HG02571 (cell line): ENCODE measurements at regions not wholly inside any gene's neighbourhood (a gene's known extent, or its start where the extent isn't known, plus 50 kb on each side); places are given as distances from the start of the nearest gene placed in this dataset.
A peak's percentile ranks its signal among the peaks of the same experiment; 100 is the strongest.

ENCODE experiments used
- ATAC-seq: cut with Tn5 transposase; IDR thresholded peaks from one replicate; pipeline ENCODE4 v1.9.1; 2021; ENCODE audit warnings: mild to moderate bottlenecking, moderate library complexity; ENCODE audit not compliant: unreplicated experiment

GRCh38 chr2:8090748-8091700 is 590.8 kb upstream of the ID2 start:
- no peak for ATAC-seq

- no peak for ATAC-seq
These were observed 587.3 kb upstream of the ID2 start for GRCh38 chr2:8094526-8094925.

- ATAC-seq: no peak
These were observed 585.9 kb upstream of the ID2 start for GRCh38 chr2:8095978-8096377.

- no peak for ATAC-seq
These were observed 585.4 kb upstream of the ID2 start for GRCh38 chr2:8096484-8096883.

- no peak for ATAC-seq
These were observed 583.2 kb upstream of the ID2 start for GRCh38 chr2:8098476-8099266.

GRCh38 chr2:8099267-8099582 is 582.6 kb upstream of the ID2 start:
- no peak for ATAC-seq

- ATAC-seq: no peak
These were observed 580.1 kb upstream of the ID2 start for GRCh38 chr2:8101614-8102277.

- ATAC-seq: no peak
These were observed 579.4 kb upstream of the ID2 start for GRCh38 chr2:8102470-8102869.

- no peak for ATAC-seq
These were observed 578.7 kb upstream of the ID2 start for GRCh38 chr2:8103085-8103708.

- no peak for ATAC-seq
These were observed 574.7 kb upstream of the ID2 start for GRCh38 chr2:8107150-8107549.

GRCh38 chr2:8107621-8108378 is 574.1 kb upstream of the ID2 start:
- no peak for ATAC-seq

- ATAC-seq: no peak
These were observed 571.1 kb upstream of the ID2 start for GRCh38 chr2:8110716-8111115.

GRCh38 chr2:8111193-8111592 is 570.7 kb upstream of the ID2 start:
- no peak for ATAC-seq

- no peak for ATAC-seq
These were observed 566.4 kb upstream of the ID2 start for GRCh38 chr2:8115456-8115855.

- ATAC-seq: no peak
These were observed 565.9 kb upstream of the ID2 start for GRCh38 chr2:8115966-8116365.

GRCh38 chr2:8116661-8117060 is 565.2 kb upstream of the ID2 start:
- peak; percentile 95 for ATAC-seq

GRCh38 chr2:8118940-8119781 is 562.7 kb upstream of the ID2 start:
- no peak for ATAC-seq

- ATAC-seq: no peak
These were observed 561.9 kb upstream of the ID2 start for GRCh38 chr2:8119782-8120505.

- ATAC-seq: no peak
These were observed 561.4 kb upstream of the ID2 start for GRCh38 chr2:8120506-8120860.
